ENCODE measurements at regions not wholly inside any gene's neighbourhood (a gene's known extent, or its start where the extent isn't known, plus 50 kb on each side); places are given as distances from the start of the nearest gene placed in this dataset.

- TF ChIP-seq POLR2A (IDR thresholded peaks at IDR 0.05) (no peak), POLR2AphosphoS5 (IDR thresholded peaks at IDR 0.05) (no peak), EP300 (IDR thresholded peaks at IDR 0.05) (no peak)
- TF ChIP-seq, protein P1, sequence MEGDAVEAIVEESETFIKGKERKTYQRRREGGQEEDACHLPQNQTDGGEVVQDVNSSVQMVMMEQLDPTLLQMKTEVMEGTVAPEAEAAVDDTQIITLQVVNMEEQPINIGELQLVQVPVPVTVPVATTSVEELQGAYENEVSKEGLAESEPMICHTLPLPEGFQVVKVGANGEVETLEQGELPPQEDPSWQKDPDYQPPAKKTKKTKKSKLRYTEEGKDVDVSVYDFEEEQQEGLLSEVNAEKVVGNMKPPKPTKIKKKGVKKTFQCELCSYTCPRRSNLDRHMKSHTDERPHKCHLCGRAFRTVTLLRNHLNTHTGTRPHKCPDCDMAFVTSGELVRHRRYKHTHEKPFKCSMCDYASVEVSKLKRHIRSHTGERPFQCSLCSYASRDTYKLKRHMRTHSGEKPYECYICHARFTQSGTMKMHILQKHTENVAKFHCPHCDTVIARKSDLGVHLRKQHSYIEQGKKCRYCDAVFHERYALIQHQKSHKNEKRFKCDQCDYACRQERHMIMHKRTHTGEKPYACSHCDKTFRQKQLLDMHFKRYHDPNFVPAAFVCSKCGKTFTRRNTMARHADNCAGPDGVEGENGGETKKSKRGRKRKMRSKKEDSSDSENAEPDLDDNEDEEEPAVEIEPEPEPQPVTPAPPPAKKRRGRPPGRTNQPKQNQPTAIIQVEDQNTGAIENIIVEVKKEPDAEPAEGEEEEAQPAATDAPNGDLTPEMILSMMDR (IDR thresholded peaks at IDR 0.05), result no peak
- WGBS, 2 donors, result 83 to 88% methylated on average over 18 of the region's 18 CpGs
- no peaks in the 10 kb centered on the region for H3K9me3 ChIP-seq
- DNase-seq, result no peak
- peaks cover 0 to 92% (median 68%) of the 10 kb centered on the region in 4 donors for H3K4me1 ChIP-seq
- no peaks in the 10 kb centered on the region for H3K27me3 ChIP-seq
- H3K4me3 ChIP-seq, result no peak overlapping the region
- no peaks in the 10 kb centered on the region for H3K36me3 ChIP-seq
- peak overlapping the region in 2 of 4 donors; percentile 7 to 11 for H3K27ac ChIP-seq
- intact Hi-C loops (cut with DNase I), result no loop called here
Measured at GRCh38 chr9:121574774-121575519, 75.3 kb upstream of the GGTA1 start.

- no peak overlapping the region for H3K4me3 ChIP-seq
- no peak for TF ChIP-seq POLR2A (IDR thresholded peaks at IDR 0.05)
- H3K27me3 ChIP-seq, result no peaks in the 10 kb centered on the region
- H3K27ac ChIP-seq, result peak overlapping the region; percentile 27 to 71 (median 60)
- H3K4me1 ChIP-seq, result peaks cover 0 to 90% (median 57%) of the 10 kb centered on the region in 4 donors
- no peaks in the 10 kb centered on the region for H3K36me3 ChIP-seq
- intact Hi-C loops (cut with DNase I), result no loop called here
- no peak for DNase-seq
- no peaks in the 10 kb centered on the region for H3K9me3 ChIP-seq
- 68 to 86% methylated on average over 7 of the region's 7 CpGs for WGBS, 2 donors
Measured at GRCh38 chr9:121576281-121577075, 75.0 kb upstream of the DAB2IP start.

DNA sequence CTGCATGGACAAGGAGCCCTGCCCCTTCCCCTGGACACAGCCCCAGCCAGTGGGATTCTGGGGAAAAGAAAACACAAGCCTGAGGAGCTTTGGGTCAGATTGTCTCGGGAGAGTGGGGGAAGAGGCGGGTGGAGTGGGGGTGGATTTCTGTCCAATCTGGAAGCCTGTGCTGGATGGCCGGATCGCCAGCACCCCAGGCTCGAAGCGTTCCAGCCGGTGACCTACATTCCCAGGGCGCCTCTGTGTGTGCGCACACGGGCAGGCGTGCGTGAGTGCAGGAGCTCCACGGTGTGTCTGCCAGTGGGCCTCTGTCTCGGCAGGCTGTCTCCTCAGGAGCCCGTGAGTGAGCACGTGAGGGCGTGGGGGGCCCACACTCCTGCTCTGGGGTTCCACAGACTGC lies 74.3 kb upstream of the DAB2IP start:
- H3K36me3 ChIP-seq, result no peaks in the 10 kb centered on the region
- TF ChIP-seq, protein P1 (IDR thresholded peaks at IDR 0.05), result no peak
- peak in 1 of 4 donors; percentile 31 for TF ChIP-seq POLR2AphosphoS5 (IDR thresholded peaks at IDR 0.05)
- no peaks in the 10 kb centered on the region for H3K9me3 ChIP-seq
- H3K4me1 ChIP-seq, result peaks cover 0 to 90% (median 56%) of the 10 kb centered on the region in 4 donors
- no peaks in the 10 kb centered on the region for H3K27me3 ChIP-seq
- peak; percentile 87 for DNase-seq
- peak overlapping the region; percentile 27 to 71 (median 60) for H3K27ac ChIP-seq
- intact Hi-C loops (cut with DNase I), result no loop called here
- WGBS, 2 donors, result 87 to 93% methylated on average over 17 of the region's 17 CpGs
- H3K4me3 ChIP-seq, result no peak overlapping the region

DNA sequence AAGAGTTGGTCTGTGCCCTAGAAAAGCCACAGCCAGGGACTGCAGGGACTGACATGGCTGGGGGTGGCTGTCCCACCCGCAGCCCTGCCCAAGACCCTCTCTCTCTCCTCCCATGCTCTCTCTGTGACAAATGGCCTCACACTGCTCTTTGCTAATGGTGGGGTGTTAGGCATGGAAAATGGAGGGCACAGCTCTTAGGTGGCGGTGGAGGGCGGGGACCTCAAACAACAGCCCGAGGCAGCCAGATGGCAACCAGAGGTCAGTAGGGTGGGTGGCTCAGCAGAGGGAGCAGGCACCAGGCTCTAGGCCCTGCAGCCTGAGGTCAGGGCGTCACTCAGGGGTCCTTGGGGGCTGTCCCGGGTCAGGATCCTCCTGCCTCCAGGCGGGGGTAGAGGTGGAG lies 73.9 kb upstream of the DAB2IP start:
- intact Hi-C loops (cut with DNase I), result no loop called here
- no peak overlapping the region for H3K4me3 ChIP-seq
- WGBS, 2 donors, result 74 to 86% methylated on average over 7 of the region's 7 CpGs

More for the DNA sequence above, 73.9 kb upstream of the DAB2IP start:
- peaks cover 0 to 88% (median 54%) of the 10 kb centered on the region in 4 donors for H3K4me1 ChIP-seq
- TF ChIP-seq, protein P1 (IDR thresholded peaks at IDR 0.05), result no peak
- no peak for TF ChIP-seq EP300 (IDR thresholded peaks at IDR 0.05)
- TF ChIP-seq POLR2A (IDR thresholded peaks at IDR 0.05), result no peak
- no peak for TF ChIP-seq POLR2AphosphoS5 (IDR thresholded peaks at IDR 0.05)
- no peaks in the 10 kb centered on the region for H3K27me3 ChIP-seq
- peak overlapping the region in 3 of 4 donors; percentile 53 to 71 (median 68) for H3K27ac ChIP-seq
- no peaks in the 10 kb centered on the region for H3K36me3 ChIP-seq
- no peaks in the 10 kb centered on the region for H3K9me3 ChIP-seq
- no peak for DNase-seq

Measured in sigmoid colon (tissue), 6 donors.